SK-MEL-5 (cell line): ENCODE measurements at regions not wholly inside any gene's neighbourhood (a gene's known extent, or its start where the extent isn't known, plus 50 kb on each side); places are given as distances from the start of the nearest gene placed in this dataset.

Experiments used
- DNase-seq: peaks from one replicate; pipeline ENCODE4 v3.0.0-alpha.2; 2016; ENCODE audit warnings: low read depth, low spot score
- in situ Hi-C: cut with HindIII; loops from 2 replicates; pipeline ENCODE4 v1.10.0; 2016; ENCODE audit warnings: low sequenced_read_pairs, high pct_unique_total_duplicates, low pct_unique_long_range_greater_than_20kb

- in situ Hi-C loops = no loop called here
- no peak for DNase-seq
Measured at GRCh38 chr20:21033817-21034216, 72.3 kb downstream of the LINC00237 start.

- in situ Hi-C loops = no loop called here
- DNase-seq = no peak
Measured at GRCh38 chr20:21031666-21032065, 74.5 kb downstream of the LINC00237 start.

- in situ Hi-C loops = no loop called here
- no peak for DNase-seq
Measured at GRCh38 chr20:21029341-21029740, 76.8 kb downstream of the LINC00237 start.

GRCh38 chr20:21028921-21029320 is 77.2 kb downstream of the LINC00237 start:
- DNase-seq = no peak
- in situ Hi-C loops = no loop called here

GRCh38 chr20:21028436-21028835 is 77.7 kb downstream of the LINC00237 start:
- in situ Hi-C loops = no loop called here

DNA sequence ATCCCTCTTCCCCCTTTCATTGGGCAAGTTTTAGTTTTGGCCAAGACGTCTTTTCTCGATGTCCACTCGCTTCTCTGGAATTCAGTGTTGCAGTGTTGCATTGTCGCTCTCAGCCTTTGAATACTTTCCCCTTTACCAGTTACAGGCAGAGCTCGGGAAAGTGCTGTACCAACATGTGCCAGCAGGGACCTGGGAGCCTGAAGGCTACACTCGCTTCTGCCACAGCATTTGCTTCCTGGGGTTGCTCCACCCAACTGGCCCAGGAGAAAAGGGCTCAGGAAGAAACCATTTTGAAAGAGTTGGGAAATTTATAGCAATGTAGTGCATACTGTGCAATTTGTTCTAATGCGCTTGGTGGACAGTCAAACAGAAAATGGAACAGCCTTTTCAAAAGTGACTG is 78.6 kb downstream of the LINC00237 start:
- peak; percentile 84 for DNase-seq
- in situ Hi-C loops = no loop called here

More at GRCh38 chr20:21028436-21028835, 77.7 kb downstream of the LINC00237 start:
- no peak for DNase-seq

- no peak for DNase-seq
- in situ Hi-C loops = no loop called here
Measured at GRCh38 chr20:21026951-21027350, 79.2 kb downstream of the LINC00237 start.

- DNase-seq = no peak
- in situ Hi-C loops = no loop called here
Measured at GRCh38 chr20:21024420-21024819, 81.7 kb downstream of the LINC00237 start.

DNA sequence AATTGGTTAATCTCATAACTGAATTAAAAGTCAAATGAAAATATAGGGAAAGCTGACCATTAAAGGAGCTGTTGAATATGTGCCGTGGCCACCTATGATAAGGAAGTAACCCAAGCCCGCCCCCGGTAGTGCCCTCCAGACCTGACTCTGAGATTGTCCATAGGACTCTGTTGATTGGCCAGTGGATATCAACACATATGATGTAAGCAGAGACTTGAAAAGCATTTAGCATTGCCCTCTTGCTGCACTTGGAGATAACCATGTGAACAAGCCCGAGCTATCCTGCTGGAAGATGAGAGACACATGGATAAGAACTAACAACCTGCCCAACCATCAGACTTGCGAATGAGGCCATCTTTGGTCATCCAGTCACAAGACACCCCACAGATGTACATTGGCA is 83.2 kb downstream of the LINC00237 start:
- DNase-seq = no peak
- in situ Hi-C loops = no loop called here

DNA sequence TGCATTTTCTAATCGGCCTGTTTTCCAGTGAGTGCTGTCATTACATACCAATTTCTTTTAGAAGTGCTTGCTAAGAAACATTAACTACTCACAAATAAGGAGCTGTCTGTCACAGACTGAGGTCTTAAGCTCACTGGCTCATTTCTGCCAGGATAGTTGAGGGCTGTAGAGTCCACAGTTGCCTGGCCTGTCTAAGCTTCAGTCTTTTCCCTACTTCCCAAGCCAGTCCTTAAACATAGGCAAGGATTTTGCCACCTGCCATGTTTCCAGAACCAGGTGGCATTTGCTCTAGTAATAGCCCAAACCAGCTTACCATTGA is 84.7 kb downstream of the LINC00237 start:
- no peak for DNase-seq
- in situ Hi-C loops = no loop called here

- DNase-seq = no peak
- in situ Hi-C loops = no loop called here
Measured at GRCh38 chr20:21020659-21021471, 85.3 kb downstream of the LINC00237 start.

- in situ Hi-C loops = no loop called here
- DNase-seq = no peak
Measured at GRCh38 chr20:21019814-21020658, 86.1 kb downstream of the LINC00237 start.

DNA sequence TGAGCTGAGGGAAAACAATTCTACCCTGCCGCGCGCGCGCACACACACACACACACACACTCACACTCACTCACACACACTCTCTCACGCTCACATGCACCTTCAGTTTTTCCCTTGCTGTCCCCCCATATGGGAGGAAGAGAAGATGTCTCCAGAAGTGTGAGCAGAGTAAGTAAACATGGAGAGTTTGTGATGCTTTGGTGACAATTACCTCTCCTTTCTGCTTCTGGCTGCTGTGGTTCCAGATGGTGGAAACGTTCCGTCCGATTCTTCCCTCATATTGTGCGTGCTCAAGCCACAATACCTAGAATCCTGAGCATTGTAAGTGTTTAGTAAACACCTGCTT is 86.7 kb downstream of the LINC00237 start:
- in situ Hi-C loops = no loop called here
- DNase-seq = no peak

- in situ Hi-C loops = no loop called here
- no peak for DNase-seq
Measured at GRCh38 chr20:21018576-21018975, 87.6 kb downstream of the LINC00237 start.

- DNase-seq = no peak
- in situ Hi-C loops = no loop called here
Measured at GRCh38 chr20:21017528-21018085, 88.6 kb downstream of the LINC00237 start.

DNA sequence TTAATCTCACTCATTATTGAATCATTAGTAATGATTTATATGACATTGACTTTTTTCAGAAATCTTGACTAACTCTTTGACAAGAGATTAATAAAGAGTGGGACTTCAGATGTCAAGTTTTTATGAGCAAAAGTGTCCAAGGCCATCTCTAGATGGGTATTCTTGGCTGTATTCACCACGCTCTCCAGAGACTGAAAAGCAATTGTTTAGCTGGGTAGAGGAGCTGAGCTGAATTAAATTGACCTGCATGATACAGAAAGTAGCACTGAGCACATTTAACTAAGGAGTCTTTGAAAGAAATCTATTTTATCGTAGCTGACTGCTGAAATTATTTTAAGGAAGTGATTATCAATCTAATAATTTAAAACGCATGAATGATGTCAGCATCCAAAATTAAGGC is 89.4 kb downstream of the LINC00237 start:
- DNase-seq = no peak
- in situ Hi-C loops = no loop called here

- in situ Hi-C loops = no loop called here
- DNase-seq = no peak
Measured at GRCh38 chr20:21014528-21014927, 91.6 kb downstream of the LINC00237 start.

DNA sequence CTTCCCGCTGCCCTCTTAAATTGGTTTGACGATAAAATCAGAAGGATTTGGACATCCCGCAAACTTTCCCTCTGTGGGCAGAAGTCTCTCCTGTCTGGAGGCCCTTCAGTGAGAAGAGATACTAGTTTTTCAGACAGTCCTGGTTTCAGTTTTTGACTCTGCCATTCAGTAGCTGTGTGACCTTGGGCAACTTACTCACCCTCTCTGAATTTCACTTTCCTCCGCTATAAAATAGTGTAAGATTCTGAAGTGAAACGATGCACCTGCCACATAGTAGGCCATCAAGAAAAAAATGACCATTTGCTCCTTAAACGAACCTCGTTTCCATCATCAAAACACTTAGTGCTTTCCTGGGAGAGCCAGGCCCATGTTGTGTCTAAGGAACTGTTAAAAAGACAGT is 97.2 kb downstream of the LINC00237 start:
- in situ Hi-C loops = no loop called here
- DNase-seq = no peak

DNA sequence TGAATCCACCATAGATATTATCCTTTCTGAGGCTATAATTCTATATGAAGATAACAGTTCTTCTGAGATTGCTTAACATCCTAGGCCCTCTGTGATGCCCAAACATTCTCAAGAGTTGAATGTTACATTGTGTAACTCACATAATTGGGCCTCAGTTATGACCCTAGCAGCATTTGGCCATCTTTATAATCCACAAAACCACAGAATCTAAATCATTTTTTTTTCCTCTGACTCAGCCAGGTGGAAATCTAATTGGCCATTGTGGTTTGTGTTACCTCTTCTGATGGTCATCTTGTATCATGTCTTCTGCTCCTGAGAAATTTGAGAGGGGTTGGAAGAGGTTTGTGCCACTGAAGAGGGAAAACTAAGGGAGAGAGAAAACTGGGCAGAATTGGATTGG is 99.5 kb downstream of the LINC00237 start:
- DNase-seq = no peak
- in situ Hi-C loops = no loop called here
